ENCODE measurements at regions not wholly inside any gene's neighbourhood (a gene's known extent, or its start where the extent isn't known, plus 50 kb on each side); places are given as distances from the start of the nearest gene placed in this dataset.

DNA sequence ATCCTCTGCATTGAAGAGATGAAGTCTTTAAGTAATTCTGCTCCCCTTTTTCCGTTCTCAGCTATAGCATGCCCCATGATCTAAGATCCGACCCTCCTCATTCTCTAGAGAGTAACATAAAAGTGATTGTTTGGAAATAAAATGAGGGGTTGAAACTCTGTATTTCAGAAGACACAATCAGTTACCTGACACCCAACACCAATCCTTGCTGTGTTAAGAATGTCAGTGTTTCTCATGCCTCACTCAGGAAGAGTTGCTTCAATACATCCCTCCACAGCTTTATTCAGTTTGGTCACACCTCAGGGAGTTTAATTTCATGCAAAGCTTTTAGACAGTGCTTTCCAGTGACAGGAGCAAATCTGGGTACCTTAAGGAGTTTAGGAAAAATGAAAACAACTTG, 49.9 kb upstream of the RBBP8 start:
- no peak for DNase-seq (ENCODE audit: low spot score)
- no peaks in the 10 kb centered on the region for H3K4me1 ChIP-seq

More for the DNA sequence above, 49.9 kb upstream of the RBBP8 start:
- TF ChIP-seq, protein P1, sequence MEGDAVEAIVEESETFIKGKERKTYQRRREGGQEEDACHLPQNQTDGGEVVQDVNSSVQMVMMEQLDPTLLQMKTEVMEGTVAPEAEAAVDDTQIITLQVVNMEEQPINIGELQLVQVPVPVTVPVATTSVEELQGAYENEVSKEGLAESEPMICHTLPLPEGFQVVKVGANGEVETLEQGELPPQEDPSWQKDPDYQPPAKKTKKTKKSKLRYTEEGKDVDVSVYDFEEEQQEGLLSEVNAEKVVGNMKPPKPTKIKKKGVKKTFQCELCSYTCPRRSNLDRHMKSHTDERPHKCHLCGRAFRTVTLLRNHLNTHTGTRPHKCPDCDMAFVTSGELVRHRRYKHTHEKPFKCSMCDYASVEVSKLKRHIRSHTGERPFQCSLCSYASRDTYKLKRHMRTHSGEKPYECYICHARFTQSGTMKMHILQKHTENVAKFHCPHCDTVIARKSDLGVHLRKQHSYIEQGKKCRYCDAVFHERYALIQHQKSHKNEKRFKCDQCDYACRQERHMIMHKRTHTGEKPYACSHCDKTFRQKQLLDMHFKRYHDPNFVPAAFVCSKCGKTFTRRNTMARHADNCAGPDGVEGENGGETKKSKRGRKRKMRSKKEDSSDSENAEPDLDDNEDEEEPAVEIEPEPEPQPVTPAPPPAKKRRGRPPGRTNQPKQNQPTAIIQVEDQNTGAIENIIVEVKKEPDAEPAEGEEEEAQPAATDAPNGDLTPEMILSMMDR (IDR thresholded peaks at IDR 0.05) = no peak
- no peak overlapping the region for H3K4me3 ChIP-seq
- no peak overlapping the region for H3K27ac ChIP-seq
- H3K9me3 ChIP-seq = no peaks in the 10 kb centered on the region
- H3K27me3 ChIP-seq = no peaks in the 10 kb centered on the region
- no peaks in the 10 kb centered on the region for H3K36me3 ChIP-seq
